ENCODE measurements at regions not wholly inside any gene's neighbourhood (a gene's known extent, or its start where the extent isn't known, plus 50 kb on each side); places are given as distances from the start of the nearest gene placed in this dataset.

GRCh38 chr4:164446516-164446915 is 307.4 kb upstream of the SMIM31 start:
- TF ChIP-seq POLR2A (IDR thresholded peaks at IDR 0.05; ENCODE audit: low read length), result no peak
- TF ChIP-seq EP300 (IDR thresholded peaks at IDR 0.05), result no peak
- no peak for TF ChIP-seq MAX (IDR thresholded peaks at IDR 0.05)
- TF ChIP-seq HMGXB4 (CRISPR knock-in tag; IDR thresholded peaks at IDR 0.05; ENCODE audit: borderline replicate concordance), result no peak
- TF ChIP-seq CTCF (IDR thresholded peaks at IDR 0.05), result no peak
- TF ChIP-seq ZFP36 (IDR thresholded peaks at IDR 0.05; ENCODE audit: borderline replicate concordance, partially characterized antibody), result no peak
- no peak for TF ChIP-seq ZNF302 (CRISPR knock-in tag; IDR thresholded peaks at IDR 0.05)

Measured in A549 (cell line).